NAMALWA (cell line): ENCODE measurements at regions not wholly inside any gene's neighbourhood (a gene's known extent, or its start where the extent isn't known, plus 50 kb on each side); places are given as distances from the start of the nearest gene placed in this dataset.
"Not testable (repeated sequence)": the region's sequence is repeated elsewhere in the genome, so short reads cannot be mapped to it uniquely, and the experiment has no call there.

Experiments used
- DNase-seq: peaks from one replicate; pipeline ENCODE4 v3.0.0-alpha.2; 2015; ENCODE audit warnings: low spot score

- DNase-seq: no peak
Measured at GRCh38 chr5:16296946-16297345, 117.4 kb upstream of the MARCHF11 start.

GRCh38 chr5:16291894-16292293, 112.3 kb upstream of the MARCHF11 start:
- DNase-seq: no peak

- no peak for DNase-seq
Measured at GRCh38 chr5:16291474-16291873, 111.9 kb upstream of the MARCHF11 start.

- DNase-seq: no peak
Measured at GRCh38 chr5:16283791-16284190, 104.2 kb upstream of the MARCHF11 start.

- not testable (repeated sequence) for DNase-seq
Measured at GRCh38 chr5:16276859-16277258, 97.3 kb upstream of the MARCHF11 start.

- no peak for DNase-seq
Measured at GRCh38 chr5:16271851-16272250, 92.3 kb upstream of the MARCHF11 start.

GRCh38 chr5:16265141-16265540, 85.5 kb upstream of the MARCHF11 start:
- DNase-seq: no peak

GRCh38 chr5:16260000-16260399, 80.4 kb upstream of the MARCHF11 start:
- DNase-seq: no peak

- no peak for DNase-seq
Measured at GRCh38 chr5:16253856-16254255, 74.3 kb upstream of the MARCHF11 start.

- DNase-seq: no peak
Measured at GRCh38 chr5:16245956-16246355, 66.4 kb upstream of the MARCHF11 start.

GRCh38 chr5:16245249-16245648, 65.7 kb upstream of the MARCHF11 start:
- DNase-seq: no peak

GRCh38 chr5:16238018-16238417, 58.4 kb upstream of the MARCHF11 start:
- DNase-seq: no peak

GRCh38 chr5:16234598-16234997, 55.0 kb upstream of the MARCHF11 start:
- DNase-seq: no peak

- no peak for DNase-seq
Measured at GRCh38 chr5:16233730-16234129, 54.1 kb upstream of the MARCHF11 start.

- no peak for DNase-seq
Measured at GRCh38 chr5:16229357-16229940, 49.9 kb upstream of the MARCHF11 start.
